ENCODE measurements at regions not wholly inside any gene's neighbourhood (a gene's known extent, or its start where the extent isn't known, plus 50 kb on each side); places are given as distances from the start of the nearest gene placed in this dataset.

GRCh38 chr1:232280910-232281309 lies 349.0 kb downstream of the SIPA1L2 start:
- TF ChIP-seq CTCF (IDR thresholded peaks at IDR 0.05) (no peak), ZFX (IDR thresholded peaks at IDR 0.05; ENCODE audit: borderline replicate concordance) (no peak)
- no peak overlapping the region for H3K27ac ChIP-seq

- H3K27ac ChIP-seq = no peak overlapping the region
Observed at GRCh38 chr1:232279909-232280400, 350.0 kb downstream of the SIPA1L2 start.

GRCh38 chr1:232278925-232279324 lies 351.0 kb downstream of the SIPA1L2 start:
- H3K27ac ChIP-seq = no peak overlapping the region
- no peak for TF ChIP-seq ZFX (IDR thresholded peaks at IDR 0.05; ENCODE audit: borderline replicate concordance)
- no peak for TF ChIP-seq CTCF (IDR thresholded peaks at IDR 0.05)

More at GRCh38 chr1:232279909-232280400, 350.0 kb downstream of the SIPA1L2 start:
- TF ChIP-seq ZFX (IDR thresholded peaks at IDR 0.05; ENCODE audit: borderline replicate concordance) (no peak), CTCF (IDR thresholded peaks at IDR 0.05) (no peak)

GRCh38 chr1:232276651-232277050 lies 353.3 kb downstream of the SIPA1L2 start:
- H3K27ac ChIP-seq = no peak overlapping the region
- TF ChIP-seq CTCF (IDR thresholded peaks at IDR 0.05) = no peak
- no peak for TF ChIP-seq ZFX (IDR thresholded peaks at IDR 0.05; ENCODE audit: borderline replicate concordance)

GRCh38 chr1:232274999-232275710 lies 354.8 kb downstream of the SIPA1L2 start:
- H3K27ac ChIP-seq = no peak overlapping the region
- TF ChIP-seq CTCF (IDR thresholded peaks at IDR 0.05) (no peak), ZFX (IDR thresholded peaks at IDR 0.05; ENCODE audit: borderline replicate concordance) (no peak)

- TF ChIP-seq CTCF (IDR thresholded peaks at IDR 0.05) = no peak
- no peak for TF ChIP-seq ZFX (IDR thresholded peaks at IDR 0.05; ENCODE audit: borderline replicate concordance)
- H3K27ac ChIP-seq = peak overlapping the region; percentile 36
Observed at GRCh38 chr1:232274236-232274855, 355.6 kb downstream of the SIPA1L2 start.

- TF ChIP-seq CTCF (IDR thresholded peaks at IDR 0.05) (no peak), ZFX (IDR thresholded peaks at IDR 0.05; ENCODE audit: borderline replicate concordance) (no peak)
- no peak overlapping the region for H3K27ac ChIP-seq
Observed at GRCh38 chr1:232273011-232273410, 356.9 kb downstream of the SIPA1L2 start.

Measured in 22Rv1 (cell line).